Neuron (in vitro differentiated cells): ENCODE measurements at regions not wholly inside any gene's neighbourhood (a gene's known extent, or its start where the extent isn't known, plus 50 kb on each side); places are given as distances from the start of the nearest gene placed in this dataset.

ENCODE experiments used
- H2AFZ ChIP-seq: one replicate; pipeline ENCODE4 v1.6.1; 2013; ENCODE audit warnings: low read depth, mild to moderate bottlenecking, inconsistent platforms, low read length, moderate library complexity
- H3K27me3 ChIP-seq: one replicate; pipeline ENCODE4 v1.6.1; 2013; ENCODE audit warnings: low read length; ENCODE audit not compliant: insufficient read depth
- H3K36me3 ChIP-seq: one replicate; pipeline ENCODE4 v1.6.1; 2013; ENCODE audit warnings: low read length; ENCODE audit not compliant: insufficient read depth
- H3K4me1 ChIP-seq: one replicate; pipeline ENCODE4 v1.6.1; 2013; ENCODE audit warnings: low read length; ENCODE audit not compliant: insufficient read depth
- H3K4me3 ChIP-seq: 2 replicates; pipeline ENCODE4 v1.5.1; 2013; ENCODE audit warnings: mild to moderate bottlenecking, low read length, moderate library complexity
- H3K9me3 ChIP-seq: one replicate; pipeline ENCODE4 v1.6.1; 2013; ENCODE audit warnings: low read length

DNA sequence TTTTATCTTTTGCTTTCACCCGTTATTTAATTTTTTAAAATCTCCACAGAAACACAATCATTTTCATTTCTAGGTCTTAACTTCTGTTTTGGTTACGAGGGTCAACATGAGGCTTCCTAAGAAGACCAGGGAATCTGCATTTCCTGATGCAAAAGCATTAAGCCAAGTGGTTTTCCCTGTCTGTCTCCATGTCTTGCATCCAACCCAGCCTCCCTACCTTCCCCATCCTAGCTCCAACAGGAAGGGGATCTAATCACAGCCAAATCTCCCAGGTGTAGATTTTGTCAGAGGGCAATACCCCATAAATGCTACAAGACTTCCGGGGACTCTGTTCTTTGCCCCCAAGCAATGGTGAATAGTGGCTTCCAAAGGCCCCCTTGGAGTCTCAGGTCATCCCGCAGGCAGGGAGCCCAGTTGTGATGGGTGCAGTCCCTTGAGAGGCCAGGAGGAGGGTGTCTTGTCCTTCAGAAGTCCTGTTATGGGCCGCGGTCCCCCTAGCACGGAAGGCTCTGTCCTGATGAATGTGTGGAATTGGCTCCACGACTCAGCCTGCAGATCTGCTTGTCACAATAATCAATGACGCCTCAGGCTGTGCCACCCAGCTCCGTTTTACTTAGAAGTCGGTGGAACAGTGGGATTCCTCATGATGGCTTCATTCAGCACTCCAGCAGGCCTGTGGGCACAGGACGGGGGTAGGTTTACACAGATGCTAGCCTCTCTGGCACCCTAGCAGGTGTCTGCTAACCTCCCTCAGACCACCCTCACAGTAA, 141.1 kb downstream of the RGS9 start:
- Histone ChIP-seq H3K9me3 (no peaks in the 10 kb centered on the region), H2AFZ (no peak overlapping the region), H3K4me3 (no peak overlapping the region), H3K27me3 (no peaks in the 10 kb centered on the region), H3K36me3 (no peaks in the 10 kb centered on the region), H3K4me1 (peaks cover 14% of the 10 kb centered on the region)

DNA sequence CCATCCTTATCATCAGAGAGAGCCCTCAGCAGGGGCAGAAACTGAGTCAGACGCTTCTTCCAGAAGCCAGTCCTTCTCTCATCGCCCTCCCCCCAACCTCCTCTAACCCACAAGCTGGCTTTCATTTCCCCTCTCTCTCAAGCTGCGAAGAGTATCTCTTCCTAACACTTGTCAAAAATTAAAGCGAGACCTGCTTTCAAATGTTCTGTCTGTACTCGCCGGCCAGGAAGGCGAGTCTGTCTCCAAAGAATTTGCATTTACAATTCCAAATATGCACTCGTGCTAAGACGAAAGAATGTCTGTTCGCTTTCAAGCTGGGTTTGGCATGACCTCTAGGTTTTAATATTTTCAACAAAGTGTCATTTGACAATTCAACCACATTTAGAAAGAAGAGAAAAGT, 140.4 kb downstream of the RGS9 start:
- peaks cover 14% of the 10 kb centered on the region for H3K4me1 ChIP-seq
- no peaks in the 10 kb centered on the region for H3K9me3 ChIP-seq
- H3K27me3 ChIP-seq: no peaks in the 10 kb centered on the region
- H2AFZ ChIP-seq: no peak overlapping the region
- H3K4me3 ChIP-seq: no peak overlapping the region
- H3K36me3 ChIP-seq: no peaks in the 10 kb centered on the region
